Chondrocyte (in vitro differentiated cells): ENCODE measurements at regions not wholly inside any gene's neighbourhood (a gene's known extent, or its start where the extent isn't known, plus 50 kb on each side); places are given as distances from the start of the nearest gene placed in this dataset.

ENCODE experiments used
- DNase-seq: peaks from one replicate; pipeline ENCODE4 v3.0.0; 2021; ENCODE audit warnings: mixed read lengths, low spot score
- H3K27ac Mint-ChIP-seq: one replicate; pipeline ENCODE4 v1.8.0; 2021; ENCODE audit warnings: mild to moderate bottlenecking, moderate library complexity, mixed read lengths; ENCODE audit not compliant: unreplicated experiment
- H3K27me3 Mint-ChIP-seq: 2 replicates; pipeline ENCODE4 v1.8.0; 2021; ENCODE audit warnings: low read depth, mixed read lengths
- H3K36me3 Mint-ChIP-seq: 2 replicates; pipeline ENCODE4 v1.8.0; 2021; ENCODE audit warnings: low read depth, mixed read lengths
- H3K4me1 Mint-ChIP-seq: 2 replicates; pipeline ENCODE4 v1.8.0; 2021; ENCODE audit warnings: low read depth, mild to moderate bottlenecking, mixed read lengths
- H3K4me3 Mint-ChIP-seq: one replicate; pipeline ENCODE4 v1.8.0; 2021; ENCODE audit warnings: mild to moderate bottlenecking, moderate library complexity, mixed read lengths; ENCODE audit not compliant: unreplicated experiment
- H3K9me3 Mint-ChIP-seq: 2 replicates; pipeline ENCODE4 v1.8.0; 2021; ENCODE audit warnings: low read depth, mixed read lengths
- CTCF ChIP-seq: fragments of 200-600 bp; sonication (generic); IDR thresholded peaks from 2 replicates; pipeline ENCODE4 v1.5.0; 2021; ENCODE audit warnings: antibody characterized with exemption, mild to moderate bottlenecking, moderate library complexity

DNA sequence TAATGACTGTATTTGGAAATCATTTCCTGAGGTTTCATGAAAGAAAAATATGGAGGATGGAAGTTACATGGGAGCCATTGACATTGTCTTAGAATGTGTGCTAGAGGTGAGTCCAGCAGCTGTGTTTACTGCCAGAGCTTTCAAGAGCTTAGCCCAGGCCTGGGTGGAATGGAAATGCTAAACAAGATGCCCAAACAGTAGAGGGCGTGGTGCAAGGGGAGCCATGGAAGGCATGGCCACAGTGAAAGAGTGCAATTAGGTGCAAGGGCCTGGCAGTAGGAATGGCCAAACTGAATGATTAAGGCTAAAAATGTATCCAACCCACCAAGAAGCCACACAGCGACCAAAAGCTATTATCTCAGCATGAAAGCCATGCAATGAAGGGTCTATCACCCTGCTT lies 257.7 kb upstream of the NR2F2 start:
- no peaks in the 10 kb centered on the region for H3K27me3 Mint-ChIP-seq
- no peaks in the 10 kb centered on the region for H3K36me3 Mint-ChIP-seq
- no peak overlapping the region for H3K4me3 Mint-ChIP-seq
- no peak overlapping the region for H3K27ac Mint-ChIP-seq
- H3K9me3 Mint-ChIP-seq: no peaks in the 10 kb centered on the region
- no peak for TF ChIP-seq CTCF
- no peaks in the 10 kb centered on the region for H3K4me1 Mint-ChIP-seq
- DNase-seq: no peak

DNA sequence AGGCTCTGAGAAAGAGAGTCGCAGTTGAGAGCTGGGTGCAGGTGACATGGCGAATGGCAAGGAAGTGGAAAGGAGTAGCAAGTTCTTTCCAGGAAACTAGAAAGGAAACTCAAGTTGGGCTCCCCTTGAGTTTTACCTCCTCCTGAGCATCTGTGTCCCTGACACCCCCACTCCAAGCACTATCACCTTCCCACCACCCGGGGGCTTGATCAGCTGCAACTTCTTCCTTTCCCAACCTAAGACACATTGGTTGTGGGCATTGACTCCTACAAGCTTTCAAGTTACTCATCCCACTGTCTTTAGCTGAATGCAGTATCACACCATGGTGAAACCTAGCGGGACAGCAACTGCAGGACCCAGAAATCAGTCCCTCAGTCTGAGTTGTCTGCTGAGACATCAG lies 256.6 kb upstream of the NR2F2 start:
- DNase-seq: no peak
- Mint-ChIP-seq H3K27me3 (no peaks in the 10 kb centered on the region), H3K4me1 (no peaks in the 10 kb centered on the region), H3K27ac (no peak overlapping the region), H3K9me3 (no peaks in the 10 kb centered on the region), H3K36me3 (no peaks in the 10 kb centered on the region), H3K4me3 (no peak overlapping the region)
- no peak for TF ChIP-seq CTCF

- Mint-ChIP-seq H3K4me1 (no peaks in the 10 kb centered on the region), H3K27me3 (no peaks in the 10 kb centered on the region), H3K9me3 (no peaks in the 10 kb centered on the region), H3K36me3 (no peaks in the 10 kb centered on the region), H3K4me3 (no peak overlapping the region), H3K27ac (no peak overlapping the region)
- no peak for TF ChIP-seq CTCF
- no peak for DNase-seq
Observed at GRCh38 chr15:96075895-96076294, 254.6 kb upstream of the NR2F2 start.

GRCh38 chr15:96076350-96076749 lies 254.2 kb upstream of the NR2F2 start:
- Mint-ChIP-seq H3K9me3 (no peaks in the 10 kb centered on the region), H3K4me3 (no peak overlapping the region), H3K36me3 (no peaks in the 10 kb centered on the region), H3K27ac (no peak overlapping the region), H3K4me1 (no peaks in the 10 kb centered on the region), H3K27me3 (no peaks in the 10 kb centered on the region)
- no peak for DNase-seq
- TF ChIP-seq CTCF: no peak

GRCh38 chr15:96079041-96079440 lies 251.5 kb upstream of the NR2F2 start:
- no peak for DNase-seq
- Mint-ChIP-seq H3K9me3 (peaks cover 5% of the 10 kb centered on the region), H3K4me3 (no peak overlapping the region), H3K27ac (no peak overlapping the region), H3K27me3 (no peaks in the 10 kb centered on the region), H3K4me1 (no peaks in the 10 kb centered on the region), H3K36me3 (no peaks in the 10 kb centered on the region)
- no peak for TF ChIP-seq CTCF
